BLaER1 treated with 17β-estradiol and CSF1 and Interleukin-3, amounts not matched to agents 10 nM and 100 nM (cell line): ENCODE measurements at regions not wholly inside any gene's neighbourhood (a gene's known extent, or its start where the extent isn't known, plus 50 kb on each side); places are given as distances from the start of the nearest gene placed in this dataset.
"Not testable (repeated sequence)": the region's sequence is repeated elsewhere in the genome, so short reads cannot be mapped to it uniquely, and the experiment has no call there.

ENCODE experiments used
- H3K27ac ChIP-seq, 11 experiments: shearing (Covaris generic); formaldehyde crosslinking; 2 replicates each; pipeline ENCODE4 v1.8.1; 2022
- H3K27me3 ChIP-seq, 11 experiments: shearing (Covaris generic); formaldehyde crosslinking; 2 replicates each; pipeline ENCODE4 v1.8.1; 2022
- H3K36me3 ChIP-seq, 11 experiments: shearing (Covaris generic); formaldehyde crosslinking; 2 replicates each; pipeline ENCODE4 v1.8.1; 2022
- H3K4me1 ChIP-seq, 10 experiments: shearing (Covaris generic); formaldehyde crosslinking; 2 replicates each; pipeline ENCODE4 v1.8.1; 2022
- H3K4me2 ChIP-seq, 11 experiments: shearing (Covaris generic); formaldehyde crosslinking; 2 replicates each; pipeline ENCODE4 v1.8.1; 2022
- H3K4me3 ChIP-seq, 10 experiments: shearing (Covaris generic); formaldehyde crosslinking; 2 replicates each; pipeline ENCODE4 v1.8.1; 2022
- H3K9ac ChIP-seq, 11 experiments: shearing (Covaris generic); formaldehyde crosslinking; 2 replicates each; pipeline ENCODE4 v1.8.1; 2022
- H3K9me3 ChIP-seq, 11 experiments: shearing (Covaris generic); formaldehyde crosslinking; replicated peaks in 1 of 11; 2 replicates each; pipeline ENCODE4 v1.8.1; 2022
- H4K20me1 ChIP-seq, 11 experiments: shearing (Covaris generic); formaldehyde crosslinking; 2 replicates each; pipeline ENCODE4 v1.8.1; 2022
- Cebpa-rat ChIP-seq, 11 experiments: shearing (Covaris generic); IDR thresholded peaks; 2 replicates each; pipeline ENCODE4 v1.8.1; 2022

DNA sequence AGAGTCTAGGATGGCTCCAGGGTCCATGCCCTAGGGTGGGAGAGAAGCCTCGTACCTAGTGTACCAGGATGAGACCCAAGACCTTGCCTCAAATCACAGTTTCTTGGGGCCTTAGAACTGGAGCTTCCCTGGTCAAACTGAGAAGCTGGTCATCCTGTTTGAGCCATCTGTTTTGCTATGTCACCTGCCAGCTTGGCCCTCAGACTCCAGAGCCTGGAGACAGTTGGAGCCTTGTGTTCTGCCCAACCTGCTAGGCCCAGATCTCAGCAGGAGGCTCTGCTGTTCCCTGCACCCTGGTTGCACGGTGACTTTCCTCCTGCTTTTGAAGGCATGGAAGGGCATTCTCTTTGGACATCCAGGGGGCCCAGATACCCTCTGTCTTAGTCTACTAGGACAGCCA lies 206.3 kb upstream of the ATP6AP2 start:
- H3K4me1 ChIP-seq, result peaks cover 0 to 2% (median 0%) of the 10 kb centered on the region in 10 experiments; a peak in 6 of 20 replicates
- TF ChIP-seq Cebpa-rat (IDR thresholded peaks at IDR 0.05), result no peak

DNA sequence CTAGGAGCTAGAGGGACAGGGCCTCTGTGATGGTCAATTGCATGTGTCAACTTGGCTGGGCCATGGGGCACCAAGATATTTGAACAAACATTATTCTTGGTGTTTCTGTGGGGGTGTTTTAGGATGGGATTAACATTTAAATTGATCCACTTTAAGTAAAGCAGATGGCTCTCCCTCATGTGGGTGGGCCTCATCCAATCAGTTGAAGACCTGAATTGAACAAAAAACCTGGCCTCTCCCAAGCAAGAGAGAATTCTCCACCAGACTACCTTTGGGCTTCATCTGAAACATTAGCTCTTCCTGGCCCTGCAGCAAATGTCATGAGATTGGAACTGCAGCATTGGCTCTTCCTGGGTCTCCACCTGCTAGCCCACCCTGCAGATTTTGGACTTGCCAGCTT lies 207.1 kb upstream of the ATP6AP2 start:
- no peaks in the 10 kb centered on the region for H3K36me3 ChIP-seq
- TF ChIP-seq Cebpa-rat (IDR thresholded peaks at IDR 0.05), result no peak

More for the DNA sequence above, 206.3 kb upstream of the ATP6AP2 start:
- Histone ChIP-seq H3K4me3 (no peak overlapping the region), H3K27me3 (no peaks in the 10 kb centered on the region), H3K4me2 (no peak overlapping the region), H3K36me3 (no peaks in the 10 kb centered on the region), H3K9me3 (no peaks in the 10 kb centered on the region), H3K27ac (no peak overlapping the region), H3K9ac (no peak overlapping the region), H4K20me1 (no peaks in the 10 kb centered on the region)

DNA sequence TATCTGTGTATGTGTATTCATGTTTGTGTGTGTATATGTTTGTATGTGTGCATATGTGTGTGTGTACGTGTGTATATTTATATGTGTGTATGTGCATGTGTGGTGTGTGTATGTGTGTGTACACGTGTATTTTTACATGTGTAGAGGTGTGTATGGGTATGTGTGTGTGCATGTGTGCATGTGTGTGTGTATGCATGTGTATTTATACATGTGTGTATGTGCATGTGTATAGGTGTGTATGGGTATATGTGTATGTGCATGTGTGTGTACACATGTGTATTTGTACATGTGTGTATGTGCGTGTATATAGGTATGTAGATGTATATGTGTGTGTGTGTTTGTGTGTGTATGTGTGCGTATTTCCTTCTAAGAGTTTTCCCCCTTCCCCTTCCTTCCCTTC lies 207.7 kb upstream of the ATP6AP2 start:
- H3K4me1 ChIP-seq, result no peaks in the 10 kb centered on the region
- H3K9me3 ChIP-seq, result no peaks in the 10 kb centered on the region
- no peaks in the 10 kb centered on the region for H4K20me1 ChIP-seq
- no peak overlapping the region for H3K4me3 ChIP-seq
- H3K36me3 ChIP-seq, result no peaks in the 10 kb centered on the region
- no peak overlapping the region for H3K9ac ChIP-seq
- no peak overlapping the region for H3K27ac ChIP-seq
- H3K27me3 ChIP-seq, result no peaks in the 10 kb centered on the region
- no peak for TF ChIP-seq Cebpa-rat (IDR thresholded peaks at IDR 0.05)
- no peak overlapping the region for H3K4me2 ChIP-seq

More for the DNA sequence above, 207.1 kb upstream of the ATP6AP2 start:
- no peak overlapping the region for H3K9ac ChIP-seq
- H3K27ac ChIP-seq, result no peak overlapping the region
- H3K4me1 ChIP-seq, result no peaks in the 10 kb centered on the region
- no peaks in the 10 kb centered on the region for H4K20me1 ChIP-seq
- H3K27me3 ChIP-seq, result no peaks in the 10 kb centered on the region
- H3K4me3 ChIP-seq, result no peak overlapping the region
- no peaks in the 10 kb centered on the region for H3K9me3 ChIP-seq
- no peak overlapping the region for H3K4me2 ChIP-seq

DNA sequence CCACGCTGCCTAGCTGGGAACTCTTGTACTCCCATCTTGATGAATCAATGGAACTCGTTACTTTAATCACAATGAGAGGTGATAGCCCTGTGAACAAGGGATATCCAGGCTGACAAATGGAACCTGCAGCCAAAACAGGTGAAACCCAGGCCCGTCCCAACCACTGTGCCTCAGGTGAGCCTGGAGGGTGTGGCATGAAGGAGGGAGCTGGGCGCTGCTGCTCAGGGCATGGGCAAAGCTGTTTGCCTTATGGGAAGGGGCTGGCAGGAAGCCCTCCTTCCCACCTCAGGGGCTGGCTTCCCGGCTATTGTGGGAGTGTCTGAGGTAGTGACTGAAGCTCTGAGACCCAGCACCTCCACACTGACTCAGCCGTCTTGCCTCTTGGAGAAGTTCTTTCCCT lies 209.4 kb upstream of the ATP6AP2 start:
- no peaks in the 10 kb centered on the region for H3K27me3 ChIP-seq
- TF ChIP-seq Cebpa-rat (IDR thresholded peaks at IDR 0.05), result no peak
- no peaks in the 10 kb centered on the region for H3K4me1 ChIP-seq
- H3K4me2 ChIP-seq, result no peak overlapping the region
- no peaks in the 10 kb centered on the region for H3K36me3 ChIP-seq
- no peak overlapping the region for H3K4me3 ChIP-seq
- H3K9ac ChIP-seq, result no peak overlapping the region
- peaks cover 0 to 2% (median 0%) of the 10 kb centered on the region in 11 experiments; a peak in 1 of 22 replicates for H3K9me3 ChIP-seq
- H3K27ac ChIP-seq, result no peak overlapping the region
- no peaks in the 10 kb centered on the region for H4K20me1 ChIP-seq

DNA sequence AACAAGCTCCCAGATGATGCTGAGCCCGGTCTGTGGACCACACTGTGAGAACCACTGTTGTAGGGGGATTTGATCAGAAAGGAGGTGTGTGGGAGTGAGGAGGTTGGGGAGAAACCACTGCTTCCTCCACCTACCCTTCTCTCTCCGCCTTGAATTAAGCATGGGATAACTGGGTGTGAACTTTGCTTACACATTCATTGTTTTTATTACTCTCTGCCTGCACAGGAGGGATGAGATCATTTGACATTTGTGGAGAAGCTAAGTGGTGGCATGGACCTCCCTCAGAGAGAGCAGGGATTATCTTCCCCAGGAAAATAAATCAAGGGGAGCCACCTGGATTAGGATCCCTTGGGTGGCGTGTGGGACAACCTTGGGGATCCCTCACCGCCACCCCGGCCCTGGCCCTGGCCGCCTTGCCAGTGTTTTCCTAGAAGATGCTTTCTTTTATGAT lies 212.1 kb upstream of the ATP6AP2 start:
- Histone ChIP-seq H3K36me3 (no peaks in the 10 kb centered on the region), H3K27ac (no peak overlapping the region), H3K4me3 (no peak overlapping the region), H4K20me1 (no peaks in the 10 kb centered on the region), H3K4me2 (no peak overlapping the region), H3K4me1 (no peaks in the 10 kb centered on the region), H3K9ac (no peak overlapping the region), H3K27me3 (no peaks in the 10 kb centered on the region), H3K9me3 (peaks cover 11 to 25% (median 19%) of the 10 kb centered on the region in 11 experiments; a peak in 20 of 22 replicates)
- no peak for TF ChIP-seq Cebpa-rat (IDR thresholded peaks at IDR 0.05)

DNA sequence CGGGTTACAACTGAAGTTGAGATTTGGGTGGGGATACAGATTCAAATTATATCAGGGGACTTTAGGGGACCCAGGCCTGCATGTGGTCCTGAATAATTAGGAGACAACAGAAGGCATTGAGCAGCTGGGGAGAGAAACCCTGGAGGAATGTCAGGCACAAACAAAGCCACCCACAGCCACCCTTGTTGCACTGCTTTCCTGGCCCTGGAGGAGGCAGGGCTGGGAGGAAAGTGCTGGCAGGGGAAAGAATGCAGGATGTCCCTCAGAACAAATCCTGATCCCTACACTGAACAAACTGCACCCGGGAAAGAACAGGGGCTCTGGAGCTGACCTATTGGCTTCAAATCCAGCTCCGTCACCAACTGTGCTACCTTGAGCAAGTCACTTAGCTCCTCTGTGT lies 214.1 kb upstream of the ATP6AP2 start:
- peaks cover 11 to 25% (median 19%) of the 10 kb centered on the region in 11 experiments; a peak in 20 of 22 replicates for H3K9me3 ChIP-seq
- no peak overlapping the region for H3K4me2 ChIP-seq
- H3K4me3 ChIP-seq, result no peak overlapping the region
- TF ChIP-seq Cebpa-rat (IDR thresholded peaks at IDR 0.05), result no peak
- H4K20me1 ChIP-seq, result no peaks in the 10 kb centered on the region
- no peak overlapping the region for H3K27ac ChIP-seq
- H3K36me3 ChIP-seq, result no peaks in the 10 kb centered on the region
- H3K9ac ChIP-seq, result no peak overlapping the region
- H3K27me3 ChIP-seq, result no peaks in the 10 kb centered on the region
- H3K4me1 ChIP-seq, result no peaks in the 10 kb centered on the region

DNA sequence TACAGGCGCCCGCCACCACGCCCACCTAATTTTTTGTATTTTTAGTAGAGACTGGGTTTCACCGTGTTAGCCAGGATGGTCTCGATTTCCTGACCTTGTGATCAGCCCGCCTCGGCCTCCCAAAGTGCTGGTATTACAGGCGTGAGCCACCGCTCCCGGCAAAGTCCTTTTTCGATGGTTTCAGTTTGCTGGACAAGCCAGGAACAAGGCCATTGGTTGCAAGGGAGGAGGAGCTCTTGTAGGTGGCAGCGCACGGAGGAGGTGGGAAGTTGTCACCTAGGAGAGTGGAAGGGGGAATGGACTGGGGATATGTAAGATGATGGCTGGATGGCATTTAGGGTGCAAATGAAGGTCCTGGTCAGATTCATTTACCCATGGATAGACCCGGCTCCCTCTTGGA lies 218.5 kb upstream of the ATP6AP2 start:
- not testable (repeated sequence) for H3K4me2 ChIP-seq, H3K27me3 ChIP-seq, H3K36me3 ChIP-seq, H3K9ac ChIP-seq, H4K20me1 ChIP-seq, H3K4me1 ChIP-seq, H3K27ac ChIP-seq, H3K4me3 ChIP-seq
- H3K9me3 ChIP-seq, result peaks cover 11 to 42% (median 23%) of the 10 kb centered on the region in 11 experiments; a peak in 21 of 22 replicates

DNA sequence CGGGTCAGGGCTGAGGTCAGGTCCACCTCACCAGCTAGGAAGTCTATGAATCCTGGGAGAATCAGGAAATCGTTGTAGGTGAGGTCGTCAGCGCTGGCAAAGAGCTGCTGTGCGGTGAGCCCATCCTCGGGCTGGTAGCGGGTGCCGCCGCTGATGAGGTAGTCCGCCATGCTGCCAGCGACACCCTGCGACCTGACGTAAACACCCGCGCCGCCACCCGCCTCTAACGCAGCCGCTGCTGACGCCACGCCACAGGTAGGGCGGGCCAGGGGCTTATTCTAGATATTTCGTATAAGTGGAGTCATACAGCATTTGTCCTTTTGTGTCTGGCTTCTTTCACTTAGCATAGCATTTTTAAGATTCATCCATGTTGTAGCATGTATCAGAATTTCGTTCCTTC lies 220.2 kb upstream of the ATP6AP2 start:
- Histone ChIP-seq H4K20me1 (no peaks in the 10 kb centered on the region), H3K9ac (no peak overlapping the region), H3K36me3 (no peaks in the 10 kb centered on the region), H3K4me3 (no peak overlapping the region), H3K4me2 (no peak overlapping the region), H3K27ac (no peak overlapping the region), H3K9me3 (peaks cover 8 to 36% (median 16%) of the 10 kb centered on the region in 11 experiments; a peak in 21 of 22 replicates), H3K4me1 (no peaks in the 10 kb centered on the region), H3K27me3 (no peaks in the 10 kb centered on the region)
- no peak for TF ChIP-seq Cebpa-rat (IDR thresholded peaks at IDR 0.05)

DNA sequence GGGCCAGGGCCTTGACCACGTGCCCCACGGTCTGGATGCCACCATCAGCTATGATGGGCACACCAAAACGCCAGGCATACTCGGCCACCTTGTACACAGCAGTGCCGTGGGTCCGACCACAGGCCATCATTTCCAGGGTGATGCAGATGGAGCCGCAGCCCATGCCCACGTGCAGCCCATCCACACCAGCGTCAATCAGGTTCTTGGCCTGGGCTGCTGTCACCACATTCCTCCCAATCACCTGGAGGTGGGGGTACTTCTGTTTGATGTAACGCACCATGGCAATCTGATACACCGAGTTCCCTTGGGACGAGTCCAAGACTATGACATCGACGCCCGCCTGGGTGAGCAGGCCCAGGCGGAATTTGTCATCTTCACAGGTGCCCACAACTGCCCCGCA lies 221.2 kb upstream of the ATP6AP2 start:
- Histone ChIP-seq H3K27me3 (no peaks in the 10 kb centered on the region), H3K27ac (no peak overlapping the region), H4K20me1 (no peaks in the 10 kb centered on the region), H3K36me3 (no peaks in the 10 kb centered on the region), H3K9ac (no peak overlapping the region), H3K9me3 (peaks cover 0 to 26% (median 6%) of the 10 kb centered on the region in 11 experiments; a peak in 12 of 22 replicates), H3K4me2 (no peak overlapping the region), H3K4me1 (no peaks in the 10 kb centered on the region), H3K4me3 (no peak overlapping the region)
- TF ChIP-seq Cebpa-rat (IDR thresholded peaks at IDR 0.05), result no peak

DNA sequence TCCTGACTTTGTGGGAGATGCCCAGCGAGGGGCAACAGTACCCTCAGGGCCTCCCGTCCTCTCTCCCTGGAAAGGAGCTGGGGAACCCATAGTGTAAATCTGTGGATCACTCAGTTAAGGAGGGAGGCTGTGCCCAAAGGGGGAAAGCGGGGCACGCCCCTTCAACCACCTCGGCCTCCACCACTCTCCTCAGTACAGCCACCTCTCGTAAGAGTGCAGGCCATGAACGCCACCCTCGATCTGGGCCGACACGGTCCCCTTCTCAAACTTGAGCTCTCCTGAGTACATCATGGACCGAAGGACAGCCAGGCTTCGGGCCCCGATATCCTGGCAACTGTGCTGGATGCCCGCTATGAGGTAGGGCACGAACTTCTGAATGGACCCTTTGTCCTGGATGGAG lies 221.8 kb upstream of the ATP6AP2 start:
- H3K4me3 ChIP-seq, result no peak overlapping the region
- TF ChIP-seq Cebpa-rat (IDR thresholded peaks at IDR 0.05), result no peak
- H3K27me3 ChIP-seq, result no peaks in the 10 kb centered on the region
- H3K9ac ChIP-seq, result no peak overlapping the region
- H3K36me3 ChIP-seq, result no peaks in the 10 kb centered on the region
- H3K27ac ChIP-seq, result no peak overlapping the region
- H3K4me1 ChIP-seq, result no peaks in the 10 kb centered on the region
- peaks cover 0 to 20% (median 5%) of the 10 kb centered on the region in 11 experiments; a peak in 8 of 22 replicates for H3K9me3 ChIP-seq
- no peaks in the 10 kb centered on the region for H4K20me1 ChIP-seq
- H3K4me2 ChIP-seq, result no peak overlapping the region
